Neuron (in vitro differentiated cells): ENCODE measurements at regions not wholly inside any gene's neighbourhood (a gene's known extent, or its start where the extent isn't known, plus 50 kb on each side); places are given as distances from the start of the nearest gene placed in this dataset.

Experiments
- H2AFZ ChIP-seq: one replicate; pipeline ENCODE4 v1.6.1; 2013; ENCODE audit warnings: low read depth, mild to moderate bottlenecking, inconsistent platforms, low read length, moderate library complexity
- H3K27me3 ChIP-seq: one replicate; pipeline ENCODE4 v1.6.1; 2013; ENCODE audit warnings: low read length; ENCODE audit not compliant: insufficient read depth
- H3K36me3 ChIP-seq: one replicate; pipeline ENCODE4 v1.6.1; 2013; ENCODE audit warnings: low read length; ENCODE audit not compliant: insufficient read depth
- H3K4me1 ChIP-seq: one replicate; pipeline ENCODE4 v1.6.1; 2013; ENCODE audit warnings: low read length; ENCODE audit not compliant: insufficient read depth
- H3K4me3 ChIP-seq: 2 replicates; pipeline ENCODE4 v1.5.1; 2013; ENCODE audit warnings: mild to moderate bottlenecking, low read length, moderate library complexity
- H3K9me3 ChIP-seq: one replicate; pipeline ENCODE4 v1.6.1; 2013; ENCODE audit warnings: low read length

GRCh38 chr3:102747611-102748010 lies 312.8 kb downstream of the ZPLD1 start:
- Histone ChIP-seq H3K4me3 (no peak overlapping the region), H3K9me3 (no peaks in the 10 kb centered on the region), H3K27me3 (no peaks in the 10 kb centered on the region), H2AFZ (no peak overlapping the region), H3K4me1 (no peaks in the 10 kb centered on the region), H3K36me3 (no peaks in the 10 kb centered on the region)

DNA sequence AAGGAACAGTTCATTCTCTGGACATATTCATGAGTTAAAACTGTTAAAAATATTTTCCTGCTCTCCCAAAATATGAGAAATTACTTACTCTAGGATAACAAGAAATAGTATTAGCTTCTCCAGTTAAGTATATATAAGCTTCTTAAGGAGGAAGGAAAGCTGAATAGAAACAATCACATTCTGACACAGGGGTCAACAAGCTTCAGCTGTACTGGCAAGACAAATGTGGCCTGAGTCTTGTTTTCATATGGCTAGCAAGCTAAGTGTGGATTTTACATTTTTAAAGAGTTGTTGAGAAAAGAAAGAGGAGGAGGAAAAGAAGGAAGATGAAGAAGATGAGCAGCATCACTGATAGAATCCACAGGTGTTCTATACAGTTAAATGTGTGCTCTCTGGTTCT lies 313.8 kb downstream of the ZPLD1 start:
- Histone ChIP-seq H3K27me3 (no peaks in the 10 kb centered on the region), H3K4me3 (no peak overlapping the region), H3K4me1 (no peaks in the 10 kb centered on the region), H2AFZ (no peak overlapping the region), H3K9me3 (no peaks in the 10 kb centered on the region), H3K36me3 (no peaks in the 10 kb centered on the region)

- no peaks in the 10 kb centered on the region for H3K27me3 ChIP-seq
- no peaks in the 10 kb centered on the region for H3K4me1 ChIP-seq
- H2AFZ ChIP-seq, result no peak overlapping the region
These were observed 315.5 kb downstream of the ZPLD1 start for GRCh38 chr3:102750322-102750721.

GRCh38 chr3:102753901-102754300 lies 319.1 kb downstream of the ZPLD1 start:
- Histone ChIP-seq H3K4me3 (no peak overlapping the region), H3K9me3 (no peaks in the 10 kb centered on the region), H3K4me1 (no peaks in the 10 kb centered on the region), H2AFZ (no peak overlapping the region), H3K27me3 (no peaks in the 10 kb centered on the region), H3K36me3 (no peaks in the 10 kb centered on the region)

More at GRCh38 chr3:102750322-102750721, 315.5 kb downstream of the ZPLD1 start:
- Histone ChIP-seq H3K9me3 (no peaks in the 10 kb centered on the region), H3K36me3 (no peaks in the 10 kb centered on the region), H3K4me3 (no peak overlapping the region)

GRCh38 chr3:102756706-102757105 lies 321.9 kb downstream of the ZPLD1 start:
- H3K4me1 ChIP-seq, result no peaks in the 10 kb centered on the region
- H3K27me3 ChIP-seq, result no peaks in the 10 kb centered on the region
- H3K9me3 ChIP-seq, result no peaks in the 10 kb centered on the region
- H3K4me3 ChIP-seq, result no peak overlapping the region
- no peak overlapping the region for H2AFZ ChIP-seq
- no peaks in the 10 kb centered on the region for H3K36me3 ChIP-seq

- Histone ChIP-seq H3K36me3 (no peaks in the 10 kb centered on the region), H3K4me1 (no peaks in the 10 kb centered on the region), H3K4me3 (no peak overlapping the region), H3K27me3 (no peaks in the 10 kb centered on the region), H2AFZ (no peak overlapping the region), H3K9me3 (no peaks in the 10 kb centered on the region)
These were observed 323.1 kb downstream of the ZPLD1 start for GRCh38 chr3:102757950-102758349.

DNA sequence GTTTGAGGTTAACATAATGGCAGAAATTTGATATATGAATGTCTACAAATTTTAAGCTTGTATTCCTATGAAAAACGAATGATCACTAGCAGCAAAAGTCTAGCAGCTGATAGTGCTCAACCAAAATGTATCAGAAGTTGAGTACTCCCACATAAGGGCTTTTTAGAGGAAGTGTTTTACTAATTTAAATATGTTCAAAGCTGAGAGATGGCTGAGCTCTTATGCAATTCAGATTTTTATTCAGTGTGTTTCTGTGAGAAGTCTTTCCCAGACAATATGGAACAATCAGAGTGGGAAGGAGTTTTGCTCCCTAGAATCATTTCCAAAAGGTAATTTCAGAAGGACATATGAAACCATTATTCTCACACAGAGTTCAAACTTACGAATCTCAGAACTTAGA lies 327.0 kb downstream of the ZPLD1 start:
- Histone ChIP-seq H2AFZ (no peak overlapping the region), H3K27me3 (no peaks in the 10 kb centered on the region), H3K36me3 (no peaks in the 10 kb centered on the region), H3K9me3 (no peaks in the 10 kb centered on the region), H3K4me3 (no peak overlapping the region), H3K4me1 (no peaks in the 10 kb centered on the region)

GRCh38 chr3:102790747-102791325 lies 356.0 kb downstream of the ZPLD1 start:
- Histone ChIP-seq H3K36me3 (no peaks in the 10 kb centered on the region), H3K27me3 (no peaks in the 10 kb centered on the region), H3K4me3 (no peak overlapping the region), H2AFZ (no peak overlapping the region), H3K4me1 (no peaks in the 10 kb centered on the region), H3K9me3 (no peaks in the 10 kb centered on the region)

DNA sequence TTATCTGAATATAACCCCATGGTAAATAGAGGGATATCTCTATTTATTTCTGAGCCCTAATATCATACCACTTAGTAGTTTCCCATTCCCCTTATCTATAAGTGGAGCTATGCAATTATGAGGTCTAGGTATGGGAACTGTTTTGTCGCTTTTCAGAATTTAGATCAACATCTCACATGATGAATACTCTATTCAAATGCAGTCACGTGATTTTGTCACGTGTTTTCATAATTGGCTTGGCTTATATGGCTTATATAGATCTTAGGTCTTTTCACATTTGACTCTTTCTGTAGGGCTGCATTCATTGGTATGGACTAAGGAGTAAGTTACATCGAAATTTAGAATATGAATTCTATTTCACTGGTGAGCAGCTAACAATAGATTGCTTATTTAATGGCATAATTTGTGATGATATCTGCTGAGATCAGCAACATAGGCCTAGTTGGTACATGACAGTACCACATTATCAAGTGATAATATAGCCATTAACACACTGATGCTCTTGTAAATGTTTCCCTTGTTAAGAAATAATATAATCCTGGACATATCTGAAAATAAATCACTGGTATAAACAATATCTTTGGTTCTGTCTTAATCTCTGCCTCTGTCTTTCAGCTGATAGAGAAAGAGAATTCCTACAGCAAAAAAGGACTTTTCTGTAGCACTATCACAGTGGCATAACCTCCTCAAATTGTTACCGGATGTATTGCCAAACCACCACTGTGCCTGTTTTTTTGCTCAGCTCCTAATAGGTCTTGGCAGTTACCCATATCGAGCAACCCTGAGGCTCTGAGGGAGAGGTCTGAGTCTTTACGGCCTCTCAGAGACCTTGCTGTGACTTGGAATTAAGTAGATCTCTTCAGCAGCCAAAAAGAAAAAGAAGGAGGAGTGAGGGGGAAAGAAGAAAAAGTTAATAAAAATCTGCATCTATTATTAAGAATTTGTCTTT lies 357.1 kb downstream of the ZPLD1 start:
- no peak overlapping the region for H2AFZ ChIP-seq
- no peak overlapping the region for H3K4me3 ChIP-seq
- H3K4me1 ChIP-seq, result no peaks in the 10 kb centered on the region
- H3K9me3 ChIP-seq, result no peaks in the 10 kb centered on the region
- H3K27me3 ChIP-seq, result no peaks in the 10 kb centered on the region
- H3K36me3 ChIP-seq, result no peaks in the 10 kb centered on the region

DNA sequence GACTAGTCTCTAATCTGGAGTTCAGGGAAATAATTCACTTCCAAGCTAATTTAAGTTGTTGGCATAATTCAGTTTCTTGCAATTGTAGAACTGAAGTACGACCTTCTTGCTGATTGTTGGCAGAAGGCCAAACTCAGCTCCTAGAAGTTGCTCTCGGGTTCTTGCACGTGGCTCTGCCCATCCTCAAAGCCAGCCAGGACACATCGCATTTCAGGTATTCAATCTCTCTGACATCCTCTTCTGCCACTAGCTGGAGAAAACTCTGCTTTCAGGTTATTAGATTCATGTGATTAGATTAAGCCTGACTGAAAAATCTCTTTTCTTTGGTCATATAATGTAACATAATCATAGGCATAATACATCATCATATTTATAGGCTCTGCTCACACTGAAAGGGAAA lies 362.0 kb downstream of the ZPLD1 start:
- Histone ChIP-seq H3K9me3 (no peaks in the 10 kb centered on the region), H3K4me1 (no peaks in the 10 kb centered on the region), H3K27me3 (no peaks in the 10 kb centered on the region), H2AFZ (no peak overlapping the region), H3K4me3 (no peak overlapping the region), H3K36me3 (no peaks in the 10 kb centered on the region)

DNA sequence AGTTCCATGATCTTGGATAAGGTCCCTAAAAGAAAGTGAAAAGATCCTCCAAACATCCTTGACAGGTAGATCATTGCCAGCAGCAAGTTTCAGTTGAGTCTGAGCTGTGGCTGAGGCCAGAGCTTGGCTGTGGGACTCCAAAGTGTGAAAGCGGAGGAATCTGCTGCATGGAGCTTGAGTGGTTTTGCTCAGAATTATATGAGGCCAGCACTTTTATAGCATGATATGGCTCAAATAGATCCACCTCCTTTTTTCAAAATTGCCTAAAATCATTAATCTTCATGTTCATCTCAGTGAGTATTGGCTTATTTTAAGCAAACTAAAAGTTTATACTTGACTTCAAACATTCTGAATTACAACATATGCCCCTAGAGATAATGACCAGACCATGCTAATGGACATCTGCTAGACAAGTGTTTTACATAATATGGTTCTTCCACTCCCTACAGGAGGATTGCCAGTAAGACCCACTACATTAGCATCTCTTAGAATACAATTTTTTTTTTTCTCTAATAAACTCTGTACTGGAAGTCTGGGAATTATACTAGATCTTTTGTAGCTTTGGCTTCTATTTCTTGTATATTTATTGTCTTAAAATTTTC lies 368.1 kb downstream of the ZPLD1 start:
- Histone ChIP-seq H2AFZ (no peak overlapping the region), H3K4me1 (no peaks in the 10 kb centered on the region), H3K9me3 (no peaks in the 10 kb centered on the region), H3K36me3 (no peaks in the 10 kb centered on the region), H3K4me3 (no peak overlapping the region), H3K27me3 (no peaks in the 10 kb centered on the region)

DNA sequence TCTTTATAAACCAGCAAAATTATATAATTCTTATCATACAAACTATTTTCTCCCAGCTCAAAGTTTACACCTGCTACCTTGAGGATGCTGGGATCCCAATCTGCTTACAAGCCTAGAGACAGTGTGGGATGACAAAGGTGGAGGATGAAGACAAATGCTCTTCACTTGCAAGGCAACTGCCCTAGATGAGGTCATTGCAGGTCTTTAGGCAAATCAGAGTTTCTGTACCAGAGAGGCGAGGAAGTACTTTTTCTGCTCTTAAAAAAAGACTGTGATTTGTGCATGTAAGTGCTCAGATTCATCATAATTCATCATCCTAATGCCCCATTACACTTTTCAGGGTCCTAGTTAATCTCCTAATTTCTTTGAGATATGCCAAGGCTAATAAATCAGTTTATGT lies 376.1 kb downstream of the ZPLD1 start:
- Histone ChIP-seq H2AFZ (no peak overlapping the region), H3K4me1 (no peaks in the 10 kb centered on the region), H3K9me3 (no peaks in the 10 kb centered on the region), H3K4me3 (no peak overlapping the region), H3K27me3 (no peaks in the 10 kb centered on the region), H3K36me3 (no peaks in the 10 kb centered on the region)

DNA sequence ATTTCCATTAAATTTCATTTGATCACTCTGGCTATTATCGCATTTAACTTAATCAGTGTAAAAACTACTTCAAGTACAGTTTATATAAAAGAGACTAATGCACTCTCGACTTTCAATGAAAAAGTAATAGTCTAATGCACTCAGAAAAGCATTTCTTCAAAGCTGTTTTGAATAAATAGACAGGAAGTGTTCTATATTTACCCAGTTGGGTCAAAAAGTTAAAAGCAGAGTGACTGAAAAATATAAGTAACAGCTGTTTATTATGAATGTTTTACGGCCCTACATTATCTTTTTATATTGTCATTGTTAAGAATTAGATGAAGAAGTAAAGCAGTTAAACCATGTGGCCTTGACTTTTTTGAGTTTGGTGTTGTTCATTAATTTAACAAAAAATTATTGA lies 391.8 kb downstream of the ZPLD1 start:
- Histone ChIP-seq H3K4me3 (no peak overlapping the region), H3K4me1 (no peaks in the 10 kb centered on the region), H3K36me3 (no peaks in the 10 kb centered on the region), H3K27me3 (no peaks in the 10 kb centered on the region), H2AFZ (no peak overlapping the region), H3K9me3 (no peaks in the 10 kb centered on the region)
